Activated naive CD4-positive, alpha-beta T cell treated with anti-CD3 and anti-CD28 coated beads, Interleukin-2, amount 10 ng/mL, durations not matched to agents 7 days and 5 days (primary cell): ENCODE measurements at regions not wholly inside any gene's neighbourhood (a gene's known extent, or its start where the extent isn't known, plus 50 kb on each side); places are given as distances from the start of the nearest gene placed in this dataset.

Source experiments
- CTCF ChIA-PET: fragments of 350-600 bp; sonication (Branson Sonifier 250); formaldehyde crosslinking; loops from one replicate; lab custom pipeline; 2021; ENCODE audit warnings: antibody characterized with exemption; lab: Charles Lee
- DNase-seq: peaks from one replicate; pipeline ENCODE4 v3.0.0-alpha.2; 2020
- H3K27ac Mint-ChIP-seq: one replicate; pipeline ENCODE4 v1.8.0; 2021; ENCODE audit warnings: mild to moderate bottlenecking, moderate library complexity, mixed read lengths
- H3K27me3 Mint-ChIP-seq: one replicate; pipeline ENCODE4 v1.8.0; 2021; ENCODE audit warnings: mild to moderate bottlenecking, mixed read lengths
- H3K36me3 Mint-ChIP-seq: one replicate; pipeline ENCODE4 v1.8.0; 2021; ENCODE audit warnings: mixed read lengths
- H3K4me1 Mint-ChIP-seq: one replicate; pipeline ENCODE4 v1.8.0; 2021; ENCODE audit warnings: mixed read lengths
- H3K4me3 Mint-ChIP-seq: one replicate; pipeline ENCODE4 v1.8.0; 2021; ENCODE audit warnings: mild to moderate bottlenecking, moderate library complexity, mixed read lengths
- H3K9me3 Mint-ChIP-seq: one replicate; pipeline ENCODE4 v1.8.0; 2021; ENCODE audit warnings: mixed read lengths

DNA sequence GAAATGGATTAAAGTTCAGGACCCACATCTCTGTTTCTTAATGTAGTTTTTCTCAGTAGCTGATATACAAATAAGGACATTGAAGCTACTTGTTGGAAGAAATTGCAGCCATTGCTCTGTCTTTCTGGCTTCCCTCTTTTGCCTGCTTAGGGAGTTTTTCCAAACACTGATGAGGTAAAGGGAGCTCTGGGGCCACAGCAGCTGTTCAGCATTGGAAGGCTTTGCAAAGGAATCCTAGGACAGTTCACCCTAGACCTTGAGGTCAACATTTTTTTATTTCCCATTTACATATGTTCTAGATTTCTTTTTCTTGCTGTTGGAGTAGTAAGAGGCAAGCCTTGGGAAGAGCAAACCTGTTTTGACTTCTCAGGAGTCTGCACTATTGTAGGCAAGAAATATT, 126.9 kb upstream of the PLPPR5 start:
- Mint-ChIP-seq H3K36me3 (no peaks in the 10 kb centered on the region), H3K9me3 (no peaks in the 10 kb centered on the region), H3K4me1 (no peaks in the 10 kb centered on the region), H3K27ac (no peak overlapping the region), H3K4me3 (no peak overlapping the region), H3K27me3 (no peaks in the 10 kb centered on the region)
- CTCF ChIA-PET: no interaction called here
- no peak for DNase-seq

DNA sequence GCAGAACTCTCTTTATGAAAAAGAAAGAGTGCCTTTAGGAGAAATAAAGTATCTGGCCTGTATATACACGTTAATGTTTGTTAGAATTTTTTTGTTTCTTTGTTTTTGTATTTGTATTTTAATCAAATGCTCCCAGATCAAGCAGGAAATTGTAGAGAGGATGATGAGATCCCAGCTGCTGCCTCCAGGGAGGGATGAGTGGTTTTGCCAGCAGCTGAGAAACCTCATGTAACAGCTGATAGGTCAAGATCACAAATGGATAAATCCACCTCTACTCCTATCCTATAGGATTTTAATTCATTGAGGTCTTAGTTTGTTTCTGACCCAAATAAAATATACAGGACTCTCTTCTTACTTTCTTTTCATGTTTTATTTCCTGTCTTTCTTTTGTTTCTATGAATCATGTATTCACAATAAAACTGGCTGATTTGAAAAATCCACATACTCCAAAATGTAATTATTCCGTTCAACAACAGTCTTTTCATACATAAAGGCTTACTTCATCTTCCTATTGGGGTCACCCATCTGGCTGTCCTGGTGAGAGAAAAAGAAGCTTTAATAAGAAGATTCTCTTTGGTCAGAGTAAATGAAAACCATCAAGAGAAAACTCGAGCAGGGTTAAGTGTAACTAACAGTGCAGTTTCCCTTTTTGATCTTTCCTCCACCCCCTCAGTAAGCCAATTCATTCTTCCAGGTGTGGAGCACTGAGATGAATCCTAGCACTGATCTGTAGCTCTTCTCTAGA, 129.3 kb upstream of the PLPPR5 start:
- no peak for DNase-seq
- no peaks in the 10 kb centered on the region for H3K4me1 Mint-ChIP-seq
- peaks cover 2% of the 10 kb centered on the region for H3K9me3 Mint-ChIP-seq
- CTCF ChIA-PET: no interaction called here
- H3K27ac Mint-ChIP-seq: no peak overlapping the region
- no peaks in the 10 kb centered on the region for H3K36me3 Mint-ChIP-seq
- H3K4me3 Mint-ChIP-seq: no peak overlapping the region
- H3K27me3 Mint-ChIP-seq: no peaks in the 10 kb centered on the region

GRCh38 chr1:99137554-99138206, 126.6 kb upstream of the PLPPR4 start:
- Mint-ChIP-seq H3K9me3 (peaks cover 2% of the 10 kb centered on the region), H3K27me3 (no peaks in the 10 kb centered on the region), H3K27ac (no peak overlapping the region), H3K4me1 (no peaks in the 10 kb centered on the region), H3K36me3 (no peaks in the 10 kb centered on the region), H3K4me3 (no peak overlapping the region)
- CTCF ChIA-PET: no interaction called here
- no peak for DNase-seq

DNA sequence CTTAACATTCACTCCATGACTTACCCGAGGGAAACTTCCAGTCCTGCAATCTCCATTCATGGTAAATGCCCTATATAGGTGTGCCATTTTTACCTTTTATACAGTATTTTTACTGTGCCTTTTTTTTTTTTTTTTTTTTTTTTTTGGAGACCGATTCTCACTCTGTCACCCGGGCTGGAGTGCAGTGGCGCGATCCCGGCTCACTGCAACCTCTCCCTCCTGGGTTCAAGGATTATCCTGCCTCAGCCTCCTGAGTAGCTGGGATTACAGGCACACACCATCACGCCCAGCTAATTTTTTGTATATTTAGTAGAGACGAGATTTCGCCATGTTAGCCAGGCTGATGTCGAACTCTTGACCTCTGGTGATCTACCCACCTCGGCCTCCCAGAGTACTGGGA, 124.4 kb upstream of the PLPPR4 start:
- CTCF ChIA-PET: no interaction called here
- Mint-ChIP-seq H3K4me3 (no peak overlapping the region), H3K4me1 (no peaks in the 10 kb centered on the region)

GRCh38 chr1:99146129-99146848, 118.0 kb upstream of the PLPPR4 start:
- Mint-ChIP-seq H3K9me3 (no peaks in the 10 kb centered on the region), H3K4me3 (no peak overlapping the region), H3K27ac (no peak overlapping the region), H3K36me3 (no peaks in the 10 kb centered on the region), H3K27me3 (no peaks in the 10 kb centered on the region), H3K4me1 (no peaks in the 10 kb centered on the region)
- no peak for DNase-seq
- CTCF ChIA-PET: no interaction called here

More for the DNA sequence above, 124.4 kb upstream of the PLPPR4 start:
- DNase-seq: no peak
- H3K9me3 Mint-ChIP-seq: peaks cover 2% of the 10 kb centered on the region
- no peaks in the 10 kb centered on the region for H3K27me3 Mint-ChIP-seq
- H3K36me3 Mint-ChIP-seq: no peaks in the 10 kb centered on the region
- no peak overlapping the region for H3K27ac Mint-ChIP-seq

- H3K4me1 Mint-ChIP-seq: no peaks in the 10 kb centered on the region
- no peaks in the 10 kb centered on the region for H3K36me3 Mint-ChIP-seq
- no peak overlapping the region for H3K27ac Mint-ChIP-seq
- CTCF ChIA-PET: no interaction called here
- DNase-seq: no peak
- H3K9me3 Mint-ChIP-seq: no peaks in the 10 kb centered on the region
- no peak overlapping the region for H3K4me3 Mint-ChIP-seq
- no peaks in the 10 kb centered on the region for H3K27me3 Mint-ChIP-seq
These were observed 114.3 kb upstream of the PLPPR4 start for GRCh38 chr1:99149952-99150351.

DNA sequence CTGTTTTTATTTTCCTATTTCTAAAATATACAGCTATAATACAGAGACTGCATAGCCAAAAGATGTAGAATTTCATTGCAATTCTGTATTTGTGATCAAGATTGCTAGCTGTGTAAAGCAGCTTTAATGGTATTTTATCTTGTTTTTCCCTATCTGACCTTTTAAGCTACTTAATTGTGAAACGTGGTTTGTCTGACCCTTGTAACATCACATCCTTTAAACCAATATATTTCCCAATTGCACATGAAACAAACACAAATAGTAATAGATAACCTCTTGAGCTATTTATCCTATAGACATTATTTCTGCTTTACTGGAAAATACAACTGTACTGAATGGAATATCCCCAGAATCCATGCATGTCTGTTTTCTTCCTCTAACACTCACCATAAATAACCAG, 112.2 kb upstream of the PLPPR4 start:
- Mint-ChIP-seq H3K27ac (no peak overlapping the region), H3K9me3 (no peaks in the 10 kb centered on the region), H3K4me3 (no peak overlapping the region), H3K36me3 (no peaks in the 10 kb centered on the region), H3K27me3 (no peaks in the 10 kb centered on the region), H3K4me1 (no peaks in the 10 kb centered on the region)
- DNase-seq: no peak
- CTCF ChIA-PET: interaction anchor here (0.6 kb wide), 1 partner anchor 42 kb away, joined by 3 read pairs; no protein-coding TSS in a partner anchor

- CTCF ChIA-PET: no interaction called here
These were observed 100.6 kb upstream of the PLPPR4 start for GRCh38 chr1:99163671-99164070.

DNA sequence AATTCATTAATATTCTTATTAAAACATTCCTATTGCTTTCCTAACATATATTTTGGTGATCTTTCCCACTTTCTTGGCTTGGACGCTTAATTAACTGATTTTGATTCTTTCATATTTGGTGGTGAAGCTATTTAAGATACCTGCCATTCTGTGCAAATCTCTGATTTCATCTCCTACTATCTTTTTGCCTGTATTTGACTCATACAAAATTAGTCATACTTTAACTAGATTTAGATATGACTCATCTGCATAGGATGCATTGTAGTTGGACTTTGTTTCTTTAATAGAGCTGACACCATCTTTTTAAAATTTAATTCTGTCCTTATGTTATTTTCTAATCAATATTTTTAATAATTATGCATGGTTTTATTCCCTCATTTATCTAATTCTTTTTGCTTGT, 93.8 kb upstream of the PLPPR4 start:
- CTCF ChIA-PET: interaction anchor here (0.7 kb wide), 1 partner anchor 497 kb away, joined by 3 read pairs; no protein-coding TSS in a partner anchor
- H3K27ac Mint-ChIP-seq: no peak overlapping the region
- H3K4me1 Mint-ChIP-seq: no peaks in the 10 kb centered on the region
- H3K9me3 Mint-ChIP-seq: no peaks in the 10 kb centered on the region
- DNase-seq: no peak
- H3K36me3 Mint-ChIP-seq: no peaks in the 10 kb centered on the region
- H3K27me3 Mint-ChIP-seq: peaks cover 4% of the 10 kb centered on the region
- H3K4me3 Mint-ChIP-seq: no peak overlapping the region

More at GRCh38 chr1:99163671-99164070, 100.6 kb upstream of the PLPPR4 start:
- H3K4me3 Mint-ChIP-seq: no peak overlapping the region
- H3K36me3 Mint-ChIP-seq: no peaks in the 10 kb centered on the region
- DNase-seq: no peak
- H3K27me3 Mint-ChIP-seq: peaks cover 4% of the 10 kb centered on the region
- H3K9me3 Mint-ChIP-seq: no peaks in the 10 kb centered on the region
- no peaks in the 10 kb centered on the region for H3K4me1 Mint-ChIP-seq
- no peak overlapping the region for H3K27ac Mint-ChIP-seq

GRCh38 chr1:99171184-99171813, 93.0 kb upstream of the PLPPR4 start:
- CTCF ChIA-PET: no interaction called here
- Mint-ChIP-seq H3K36me3 (no peaks in the 10 kb centered on the region), H3K9me3 (no peaks in the 10 kb centered on the region), H3K4me3 (no peak overlapping the region), H3K27ac (no peak overlapping the region), H3K4me1 (no peaks in the 10 kb centered on the region), H3K27me3 (peaks cover under 1% of the 10 kb centered on the region)
- no peak for DNase-seq

GRCh38 chr1:99173282-99173681, 91.0 kb upstream of the PLPPR4 start:
- no peaks in the 10 kb centered on the region for H3K27me3 Mint-ChIP-seq
- no peak overlapping the region for H3K27ac Mint-ChIP-seq
- H3K9me3 Mint-ChIP-seq: no peaks in the 10 kb centered on the region
- H3K36me3 Mint-ChIP-seq: no peaks in the 10 kb centered on the region
- H3K4me1 Mint-ChIP-seq: no peaks in the 10 kb centered on the region
- DNase-seq: no peak
- CTCF ChIA-PET: interaction anchor here (1.8 kb wide), 1 partner anchor 379 kb away, joined by 4 read pairs; no protein-coding TSS in a partner anchor
- no peak overlapping the region for H3K4me3 Mint-ChIP-seq

GRCh38 chr1:99173900-99174299, 90.4 kb upstream of the PLPPR4 start:
- CTCF ChIA-PET: interaction anchor here (1.8 kb wide), 1 partner anchor 380 kb away, joined by 4 read pairs; no protein-coding TSS in a partner anchor
- no peaks in the 10 kb centered on the region for H3K27me3 Mint-ChIP-seq
- H3K4me3 Mint-ChIP-seq: no peak overlapping the region
- DNase-seq: no peak
- no peaks in the 10 kb centered on the region for H3K36me3 Mint-ChIP-seq
- H3K27ac Mint-ChIP-seq: no peak overlapping the region
- no peaks in the 10 kb centered on the region for H3K9me3 Mint-ChIP-seq
- H3K4me1 Mint-ChIP-seq: no peaks in the 10 kb centered on the region

DNA sequence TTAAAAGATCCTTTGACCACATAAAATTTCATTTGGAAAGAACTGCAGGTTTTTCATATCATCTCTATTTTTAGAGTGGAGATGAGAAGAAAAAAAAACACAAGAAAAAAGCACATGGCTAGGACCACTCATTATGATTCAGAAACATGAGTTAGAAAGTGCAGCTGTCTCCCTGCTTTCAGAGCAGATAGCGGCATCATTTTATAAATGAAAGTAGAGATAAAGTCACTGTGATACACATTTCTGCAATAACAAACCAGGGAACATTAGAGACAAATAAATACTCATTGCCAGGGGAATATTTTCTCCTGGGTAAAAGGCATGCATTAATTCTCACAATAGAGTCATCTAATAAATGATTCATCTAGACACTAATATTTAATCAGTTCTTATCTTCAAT, 87.5 kb upstream of the PLPPR4 start:
- no peak overlapping the region for H3K4me3 Mint-ChIP-seq
- H3K27me3 Mint-ChIP-seq: no peaks in the 10 kb centered on the region
- H3K9me3 Mint-ChIP-seq: no peaks in the 10 kb centered on the region
- no peaks in the 10 kb centered on the region for H3K36me3 Mint-ChIP-seq
- H3K4me1 Mint-ChIP-seq: no peaks in the 10 kb centered on the region
- DNase-seq: no peak
- no peak overlapping the region for H3K27ac Mint-ChIP-seq
- CTCF ChIA-PET: interaction anchor here (1.5 kb wide), 1 partner anchor 304 kb away, joined by 4 read pairs; no protein-coding TSS in a partner anchor

- Mint-ChIP-seq H3K9me3 (no peaks in the 10 kb centered on the region), H3K4me3 (no peak overlapping the region), H3K4me1 (no peaks in the 10 kb centered on the region), H3K27ac (no peak overlapping the region), H3K27me3 (no peaks in the 10 kb centered on the region), H3K36me3 (no peaks in the 10 kb centered on the region)
- DNase-seq: no peak
- CTCF ChIA-PET: no interaction called here
These were observed 86.8 kb upstream of the PLPPR4 start for GRCh38 chr1:99177465-99177864.
